Keratinocyte (primary cell): ENCODE measurements at regions not wholly inside any gene's neighbourhood (a gene's known extent, or its start where the extent isn't known, plus 50 kb on each side); places are given as distances from the start of the nearest gene placed in this dataset.
"Not testable (repeated sequence)": the region's sequence is repeated elsewhere in the genome, so short reads cannot be mapped to it uniquely, and the experiment has no call there.

ENCODE experiments used
- DNase-seq: peaks from one replicate; pipeline ENCODE4 v3.0.0-alpha.2; 2011; ENCODE audit warnings: low read depth, missing footprints, low spot score
- FAIRE-seq: peaks from 2 replicates; lab custom pipeline; 2011; peaks lifted over from hg19 to GRCh38; lab: Jason Lieb, UNC
- H2AFZ ChIP-seq: 2 replicates; pipeline ENCODE4 v1.6.0; 2012; ENCODE audit warnings: low read length, control low read depth, inconsistent platforms; ENCODE audit not compliant: control insufficient read depth
- H3K27ac ChIP-seq: 2 replicates; pipeline ENCODE4 v1.5.1; 2011; ENCODE audit warnings: low read length; ENCODE audit not compliant: control insufficient read depth, insufficient read depth
- H3K27me3 ChIP-seq: 3 replicates; pipeline ENCODE4 v1.6.0; 2011; ENCODE audit warnings: low read length; ENCODE audit not compliant: control insufficient read depth, insufficient read depth; ENCODE audit errors: extremely low read depth
- H3K36me3 ChIP-seq, 2 experiments: 2 replicates in 1 of 2; 3 replicates in 1 of 2; pipeline ENCODE4 v1.5.1; 2011; ENCODE audit warnings: low read length in 2 of 2, mild to moderate bottlenecking in 1 of 2; ENCODE audit not compliant: control insufficient read depth in 2 of 2, insufficient read depth in 2 of 2; ENCODE audit errors: extremely low read depth in 1 of 2
- H3K4me1 ChIP-seq: 3 replicates; pipeline ENCODE4 v1.5.1; 2011; ENCODE audit warnings: low read length; ENCODE audit not compliant: control insufficient read depth, insufficient read depth; ENCODE audit errors: extremely low read depth
- H3K4me2 ChIP-seq: 3 replicates; pipeline ENCODE4 v1.6.0; 2011; ENCODE audit warnings: low read depth, low read length; ENCODE audit not compliant: control insufficient read depth, insufficient read depth; ENCODE audit errors: extremely low read depth
- H3K4me3 ChIP-seq, 3 experiments: fragments of 200-600 bp in 1 of 3; sonication (generic) in 1 of 3; 2 replicates in 2 of 3; 3 replicates in 1 of 3; pipeline ENCODE4 v1.5.1; 2011 to 2016; ENCODE audit warnings: low read length in 3 of 3, mild to moderate bottlenecking in 3 of 3, control low read depth in 2 of 3, inconsistent platforms in 1 of 3, low read depth in 1 of 3, mixed read lengths in 1 of 3, mixed run types in 1 of 3, moderate library complexity in 1 of 3; ENCODE audit not compliant: control insufficient read depth in 2 of 3, insufficient read depth in 2 of 3; ENCODE audit errors: extremely low read depth in 1 of 3
- H3K79me2 ChIP-seq: 2 replicates; pipeline ENCODE4 v1.6.0; 2012; ENCODE audit warnings: low read length; ENCODE audit not compliant: control insufficient read depth, insufficient read depth
- H3K9ac ChIP-seq: 3 replicates; pipeline ENCODE4 v1.6.0; 2011; ENCODE audit warnings: low read length; ENCODE audit not compliant: control insufficient read depth, insufficient read depth; ENCODE audit errors: extremely low read depth
- H3K9me1 ChIP-seq: 3 replicates; pipeline ENCODE4 v1.6.0; 2011; ENCODE audit warnings: low read length; ENCODE audit not compliant: control insufficient read depth, insufficient read depth; ENCODE audit errors: extremely low read depth
- H3K9me3 ChIP-seq: 2 replicates; pipeline ENCODE4 v1.5.1; 2012; ENCODE audit warnings: low read depth, low read length; ENCODE audit not compliant: control insufficient read depth
- H4K20me1 ChIP-seq: 3 replicates; pipeline ENCODE4 v1.6.0; 2011; ENCODE audit warnings: low read length; ENCODE audit not compliant: control insufficient read depth, insufficient read depth; ENCODE audit errors: extremely low read depth
- EZH2 ChIP-seq: IDR thresholded peaks from one replicate; pipeline ENCODE4 v1.6.1; 2012; ENCODE audit warnings: inconsistent platforms, mild to moderate bottlenecking, low read length, moderate library complexity
- dilution Hi-C: fragments of 300-500 bp; cut with MboI; formaldehyde crosslinking; loops from one replicate; pipeline ENCODE4 v1.7.0; 2020; ENCODE audit warnings: low sequenced_read_pairs; ENCODE audit not compliant: extremely low pct_ligation_motif_present
- TF ChIP-seq, protein P1 (sequence below), 3 experiments: IDR thresholded peaks in 1 of 3; conservative IDR thresholded peaks in 1 of 3; optimal IDR thresholded peaks in 1 of 3; 2 replicates in 2 of 3; 3 replicates in 1 of 3; pipeline versions ENCODE3 to v1.5.1; 2011; ENCODE audit warnings: low read length in 3 of 3, mild to moderate bottlenecking in 3 of 3, moderate library complexity in 2 of 3, control low read depth in 1 of 3, inconsistent platforms in 1 of 3; ENCODE audit not compliant: insufficient read depth in 2 of 3; ENCODE audit errors: extremely low read depth in 1 of 3

GRCh38 chr12:33182485-33182884 lies 257.1 kb downstream of the SYT10 start:
- DNase-seq (no peak), FAIRE-seq (no peak)
- dilution Hi-C loops: no loop called here
- Histone ChIP-seq H3K27ac (no peak overlapping the region), H3K9me3 (no peaks in the 10 kb centered on the region), H2AFZ (no peak overlapping the region), H3K9me1 (no peaks in the 10 kb centered on the region), H3K4me1 (no peaks in the 10 kb centered on the region), H4K20me1 (no peaks in the 10 kb centered on the region), H3K27me3 (no peaks in the 10 kb centered on the region), H3K79me2 (no peaks in the 10 kb centered on the region), H3K36me3 (no peaks in the 10 kb centered on the region), H3K4me2 (no peak overlapping the region), H3K4me3 (no peak overlapping the region), H3K9ac (no peak overlapping the region)
- TF ChIP-seq EZH2: no peak
- TF ChIP-seq, protein P1, sequence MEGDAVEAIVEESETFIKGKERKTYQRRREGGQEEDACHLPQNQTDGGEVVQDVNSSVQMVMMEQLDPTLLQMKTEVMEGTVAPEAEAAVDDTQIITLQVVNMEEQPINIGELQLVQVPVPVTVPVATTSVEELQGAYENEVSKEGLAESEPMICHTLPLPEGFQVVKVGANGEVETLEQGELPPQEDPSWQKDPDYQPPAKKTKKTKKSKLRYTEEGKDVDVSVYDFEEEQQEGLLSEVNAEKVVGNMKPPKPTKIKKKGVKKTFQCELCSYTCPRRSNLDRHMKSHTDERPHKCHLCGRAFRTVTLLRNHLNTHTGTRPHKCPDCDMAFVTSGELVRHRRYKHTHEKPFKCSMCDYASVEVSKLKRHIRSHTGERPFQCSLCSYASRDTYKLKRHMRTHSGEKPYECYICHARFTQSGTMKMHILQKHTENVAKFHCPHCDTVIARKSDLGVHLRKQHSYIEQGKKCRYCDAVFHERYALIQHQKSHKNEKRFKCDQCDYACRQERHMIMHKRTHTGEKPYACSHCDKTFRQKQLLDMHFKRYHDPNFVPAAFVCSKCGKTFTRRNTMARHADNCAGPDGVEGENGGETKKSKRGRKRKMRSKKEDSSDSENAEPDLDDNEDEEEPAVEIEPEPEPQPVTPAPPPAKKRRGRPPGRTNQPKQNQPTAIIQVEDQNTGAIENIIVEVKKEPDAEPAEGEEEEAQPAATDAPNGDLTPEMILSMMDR (optimal IDR thresholded peaks at IDR 0.05 in 1 of 3, IDR thresholded peaks at IDR 0.05 in 1 of 3, conservative IDR thresholded peaks at IDR 0.05 in 1 of 3; ENCODE audit: extremely low read depth in 1 of 3, insufficient read depth in 2 of 3, low read length in 3 of 3): no peak

- no peak overlapping the region for H3K27ac ChIP-seq
- H3K9me3 ChIP-seq: no peaks in the 10 kb centered on the region
- H3K4me1 ChIP-seq: no peaks in the 10 kb centered on the region
- DNase-seq (no peak), FAIRE-seq (no peak)
- H3K36me3 ChIP-seq: no peaks in the 10 kb centered on the region
- H3K27me3 ChIP-seq: no peaks in the 10 kb centered on the region
- no peak overlapping the region for H3K4me3 ChIP-seq
- no peak overlapping the region for H3K9ac ChIP-seq
- H3K9me1 ChIP-seq: no peaks in the 10 kb centered on the region
- no peaks in the 10 kb centered on the region for H4K20me1 ChIP-seq
- no peaks in the 10 kb centered on the region for H3K79me2 ChIP-seq
- TF ChIP-seq, protein P1 (optimal IDR thresholded peaks at IDR 0.05 in 1 of 3, IDR thresholded peaks at IDR 0.05 in 1 of 3, conservative IDR thresholded peaks at IDR 0.05 in 1 of 3; ENCODE audit: extremely low read depth in 1 of 3, insufficient read depth in 2 of 3, low read length in 3 of 3): no peak
- TF ChIP-seq EZH2: no peak
- no peak overlapping the region for H3K4me2 ChIP-seq
- dilution Hi-C loops: no loop called here
- no peak overlapping the region for H2AFZ ChIP-seq
Observed at GRCh38 chr12:33180918-33181317, 258.7 kb downstream of the SYT10 start.

GRCh38 chr12:33166260-33166659 lies 269.7 kb upstream of the PKP2 start:
- FAIRE-seq, H3K4me2 ChIP-seq, DNase-seq, dilution Hi-C loops, H2AFZ ChIP-seq, H4K20me1 ChIP-seq, H3K27ac ChIP-seq, H3K9ac ChIP-seq, H3K9me3 ChIP-seq, H3K4me1 ChIP-seq, H3K27me3 ChIP-seq, H3K79me2 ChIP-seq, H3K36me3 ChIP-seq, H3K9me1 ChIP-seq, H3K4me3 ChIP-seq: not testable (repeated sequence)
